Left hindlimb (tissue), 1 donor: ENCODE measurements at regions not wholly inside any gene's neighbourhood (a gene's known extent, or its start where the extent isn't known, plus 50 kb on each side); places are given as distances from the start of the nearest gene placed in this dataset.
"Not testable (repeated sequence)": the region's sequence is repeated elsewhere in the genome, so short reads cannot be mapped to it uniquely, and the experiment has no call there.

Experiments used
- DNase-seq: peaks from one replicate; pipeline ENCODE4 v3.0.0-alpha.2; 2018

DNA sequence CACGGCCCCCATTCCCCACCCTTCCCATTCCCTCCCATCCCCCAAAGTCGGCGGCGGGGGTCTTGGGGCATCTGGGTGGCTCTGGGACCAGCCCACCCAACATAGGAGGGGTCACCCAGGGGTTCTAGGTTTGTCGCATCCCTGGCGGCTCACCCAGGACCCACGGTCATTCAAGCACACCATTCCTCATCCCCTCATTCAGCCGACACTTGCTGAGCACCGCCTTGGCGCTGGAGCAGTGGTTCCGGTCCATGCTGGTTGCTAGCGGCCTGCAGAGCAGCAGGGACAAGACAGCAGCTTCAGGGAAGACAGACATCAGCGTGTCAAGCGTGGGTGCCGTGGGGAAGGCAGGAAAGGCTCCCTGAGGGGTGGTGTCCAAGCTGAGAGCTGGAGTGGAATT lies 50.5 kb upstream of the OTOS start:
- DNase-seq: peak; percentile 6

DNA sequence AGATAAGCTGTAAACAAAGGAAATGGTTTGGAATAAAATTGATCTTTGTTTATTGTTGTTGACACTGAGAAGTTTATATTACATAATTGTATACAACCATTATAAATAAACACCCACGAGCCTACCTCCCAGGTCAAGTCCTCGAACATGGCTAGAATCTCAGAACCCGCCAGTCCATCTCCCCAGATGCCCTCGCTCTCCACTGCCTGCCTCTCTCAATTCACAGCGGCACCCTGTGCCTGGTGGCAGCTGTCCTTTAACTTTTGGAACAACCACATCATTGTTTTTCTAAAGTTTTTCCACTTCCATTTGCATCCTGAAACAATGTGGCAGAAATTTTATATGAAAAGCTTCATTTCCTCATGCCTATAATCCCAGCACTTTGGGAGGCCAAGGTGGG lies 52.2 kb upstream of the OTOS start:
- no peak for DNase-seq

DNA sequence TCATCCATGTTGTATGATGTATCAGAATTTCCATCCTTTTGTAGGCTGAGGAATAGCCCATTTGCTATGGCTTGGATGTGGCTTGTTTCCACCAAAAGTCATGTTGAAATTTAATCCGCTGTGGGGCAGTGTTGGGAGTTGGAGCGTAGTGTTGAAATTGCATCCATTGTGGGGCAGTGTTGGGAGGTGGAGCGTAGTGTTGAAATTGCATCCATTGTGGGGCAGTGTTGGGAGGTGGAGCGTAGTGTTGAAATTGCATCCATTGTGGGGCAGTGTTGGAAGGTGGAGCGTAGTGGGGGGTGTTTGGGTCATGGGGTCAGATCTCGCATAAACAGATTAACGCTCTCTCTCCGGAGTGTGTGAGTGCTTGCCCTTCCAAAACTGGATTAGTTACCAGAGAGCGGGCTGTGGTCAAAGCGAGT lies 53.9 kb upstream of the OTOS start:
- not testable (repeated sequence) for DNase-seq

DNA sequence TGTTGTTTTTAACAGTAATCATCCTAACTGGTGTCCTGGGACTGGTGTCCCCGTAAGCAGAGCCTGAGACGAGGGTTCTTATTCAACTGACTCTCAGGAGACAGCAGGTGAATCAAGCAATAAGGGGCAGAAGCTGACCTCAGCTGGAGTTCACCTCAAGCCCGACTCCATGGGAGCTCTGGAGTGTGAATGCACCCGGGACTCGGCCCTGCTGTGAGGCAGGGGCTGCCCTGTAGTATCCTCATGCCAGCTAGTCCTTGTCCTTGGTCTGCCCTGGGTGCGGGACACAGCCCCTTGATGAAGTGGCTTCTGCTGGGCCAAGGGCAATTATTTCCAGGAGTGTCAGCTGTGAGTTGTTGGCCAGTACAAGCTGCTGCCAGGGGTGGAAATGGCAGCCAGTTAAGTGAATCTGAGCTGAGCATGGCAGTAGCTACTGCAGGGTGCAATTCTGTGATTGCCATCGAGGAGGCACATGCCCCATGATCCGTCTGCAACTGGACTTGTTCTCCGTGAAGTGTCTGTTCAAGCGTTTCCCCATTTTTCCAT lies 54.9 kb upstream of the OTOS start:
- peak; percentile 4 for DNase-seq

DNA sequence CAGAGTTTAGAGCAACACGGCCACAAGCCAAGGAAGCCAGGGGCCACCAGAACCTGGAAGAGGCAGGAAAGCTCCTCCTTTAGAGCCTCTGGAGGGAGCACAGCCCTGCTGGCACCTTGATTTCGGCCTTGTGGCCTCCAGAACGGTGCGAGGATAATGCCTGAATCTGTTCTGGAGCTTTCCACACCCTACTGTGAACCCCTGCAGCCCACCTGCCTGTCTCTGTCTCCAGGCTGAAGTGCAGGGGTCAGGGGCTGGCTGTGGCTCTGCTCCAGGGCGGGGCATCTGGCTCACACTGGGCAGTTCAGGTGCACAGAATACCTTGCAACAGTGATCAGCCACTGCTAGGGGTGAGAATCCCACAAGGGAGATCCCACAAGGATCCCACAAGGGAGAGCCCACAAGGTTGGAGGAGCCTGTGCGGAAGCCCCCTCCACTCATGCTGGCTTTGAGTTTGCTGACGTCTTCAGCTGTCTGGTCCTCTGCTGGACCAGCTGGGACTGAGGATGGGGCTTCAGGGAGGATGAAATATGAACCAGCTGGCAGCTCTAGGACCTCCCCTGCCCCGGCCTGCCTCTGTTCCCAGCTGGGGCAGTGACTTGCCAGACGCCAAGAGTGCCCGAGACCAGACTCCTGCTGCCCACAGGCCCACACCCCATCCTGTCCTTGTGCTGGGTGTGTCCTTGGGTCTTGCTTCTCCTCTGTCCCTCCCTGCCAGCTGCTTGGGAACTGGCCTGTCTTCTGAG lies 56.4 kb upstream of the OTOS start:
- peak; percentile 52 for DNase-seq

DNA sequence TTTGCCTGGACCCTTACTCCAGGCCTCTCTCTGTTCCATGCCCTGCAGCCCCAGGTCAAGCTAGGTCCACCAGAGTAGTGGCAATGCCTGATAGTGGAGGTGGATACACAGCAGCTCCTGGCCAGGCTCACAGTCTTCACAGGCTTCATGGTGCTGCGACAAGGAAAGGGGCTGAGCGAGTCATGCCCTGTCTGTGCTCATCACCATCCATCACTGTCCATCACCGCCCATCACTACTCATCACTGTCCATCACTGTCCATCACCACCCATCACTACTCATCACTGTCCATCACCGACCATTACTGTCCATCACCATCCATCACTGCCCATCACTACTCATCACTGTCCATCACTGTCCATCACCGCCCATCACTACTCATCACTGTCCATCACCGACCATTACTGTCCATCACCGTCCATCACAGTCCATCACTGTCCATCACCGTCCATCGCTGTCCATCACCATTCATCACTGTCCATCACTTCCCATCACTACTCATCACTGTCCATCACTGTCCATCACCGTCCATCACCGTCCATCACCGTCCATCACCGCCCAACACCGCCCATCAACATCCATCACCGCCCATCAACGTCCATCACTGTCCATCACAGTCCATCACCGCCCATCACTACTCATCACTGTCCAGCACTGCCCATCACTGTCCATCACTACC lies 57.1 kb upstream of the OTOS start:
- no peak for DNase-seq

DNA sequence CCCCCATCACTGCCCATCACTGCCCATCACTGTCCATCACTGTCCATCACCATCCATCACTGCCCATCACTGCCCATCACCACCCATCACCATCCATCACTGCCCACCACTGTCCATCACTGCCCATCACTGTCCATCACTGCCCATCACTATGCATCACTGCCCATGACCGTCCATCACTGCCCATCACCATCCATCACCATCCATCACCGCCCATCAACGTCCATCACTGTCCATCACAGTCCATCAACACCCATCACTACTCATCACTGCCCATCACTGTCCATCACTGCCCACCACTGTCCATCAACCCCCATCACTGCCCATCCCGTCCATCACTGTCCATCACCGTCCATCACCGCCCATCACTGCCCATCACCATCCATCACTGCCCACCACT lies 57.8 kb upstream of the OTOS start:
- DNase-seq: peak; percentile 5

DNA sequence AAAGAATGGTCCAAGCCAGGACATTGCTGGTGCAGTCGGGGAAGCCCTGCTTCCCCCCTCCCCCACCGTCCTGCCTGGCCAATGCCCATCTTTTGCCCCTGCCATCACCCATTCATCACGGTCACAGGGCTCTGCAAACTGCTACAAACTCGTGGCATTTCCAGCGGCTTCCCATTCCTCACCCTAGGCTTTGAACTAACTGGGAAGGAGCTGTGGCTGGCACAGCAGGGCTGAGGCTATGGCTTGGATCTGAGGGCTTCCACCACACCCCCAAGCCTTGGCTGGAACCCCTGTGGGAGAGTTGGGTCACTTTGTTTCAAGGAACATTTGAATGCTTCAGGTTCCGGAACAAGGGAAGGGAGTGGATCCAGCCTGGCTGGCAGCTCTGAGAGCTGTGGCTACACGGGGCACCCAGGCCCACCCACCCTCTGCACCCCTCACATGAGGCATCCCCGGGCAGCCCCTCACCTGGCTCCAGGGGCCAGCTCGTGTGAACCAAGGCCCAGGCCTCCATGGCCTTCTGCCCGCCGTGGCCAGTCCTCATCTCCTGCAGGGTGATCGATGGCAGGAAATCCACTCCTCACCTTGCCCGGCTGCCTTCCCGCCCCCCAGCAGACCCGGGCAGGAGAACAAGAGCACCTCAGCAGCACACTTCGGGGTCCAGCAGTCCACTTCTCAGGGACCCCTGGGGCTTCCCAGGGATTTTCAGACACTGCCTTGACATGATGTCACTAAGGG lies 58.8 kb upstream of the OTOS start:
- peak; percentile 13 for DNase-seq

DNA sequence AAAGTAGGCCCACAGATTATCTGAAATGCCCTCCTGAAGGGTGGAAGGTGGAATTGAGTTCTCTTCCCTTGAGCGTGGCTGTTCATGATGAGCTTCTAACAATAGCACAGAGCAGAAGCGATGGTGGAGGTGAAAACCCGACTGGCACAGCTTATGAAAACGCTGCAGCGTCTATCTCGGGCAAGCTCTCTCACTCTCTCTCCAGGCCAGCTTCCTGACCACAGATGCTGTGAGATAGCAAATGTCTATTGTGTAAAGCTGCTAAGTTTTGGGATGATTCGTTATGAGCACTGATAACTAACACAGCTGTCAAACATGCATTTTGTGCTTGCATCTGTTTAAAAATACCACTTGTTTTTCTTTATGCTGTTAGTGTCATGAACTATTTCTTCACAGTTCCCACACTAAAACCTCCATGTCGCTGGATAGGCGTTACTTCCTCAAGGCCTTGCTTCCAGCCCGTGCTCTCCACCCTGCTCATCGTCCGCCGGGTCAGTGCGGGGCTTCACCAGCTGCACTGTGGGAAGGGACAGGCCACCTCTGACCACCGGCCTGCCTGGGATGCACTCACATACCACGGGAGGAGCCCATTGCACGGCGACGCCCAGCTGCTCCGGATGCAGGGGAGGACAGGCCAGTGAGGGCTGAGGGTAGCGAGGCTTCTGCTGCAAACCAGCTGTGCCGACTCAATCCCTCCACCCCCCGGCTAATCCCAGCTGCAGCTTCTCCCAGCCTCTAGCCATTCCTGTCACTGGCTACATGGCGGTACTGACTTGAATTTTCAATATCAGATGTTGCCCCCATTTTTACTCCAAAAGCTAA lies 60.0 kb upstream of the OTOS start:
- peak; percentile 41 for DNase-seq

DNA sequence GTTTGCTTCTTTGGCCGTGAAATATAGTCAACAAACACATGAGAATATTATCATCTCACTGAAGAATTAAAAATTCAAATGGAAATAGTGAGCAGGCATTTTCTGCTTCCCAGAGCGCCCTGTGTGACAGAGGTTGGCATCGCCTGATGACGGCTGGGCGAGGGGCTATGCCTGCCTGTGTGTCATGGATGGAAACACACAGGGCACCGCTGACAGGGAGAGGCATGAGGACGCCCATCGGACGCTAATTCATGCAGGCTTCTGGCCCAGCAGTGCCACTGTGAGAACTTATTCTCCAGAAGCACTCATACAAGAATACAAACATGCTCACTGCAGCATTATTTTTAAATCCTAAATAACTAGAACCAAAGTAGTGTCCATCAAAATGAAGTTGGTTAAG lies 61.4 kb upstream of the OTOS start:
- DNase-seq: no peak

DNA sequence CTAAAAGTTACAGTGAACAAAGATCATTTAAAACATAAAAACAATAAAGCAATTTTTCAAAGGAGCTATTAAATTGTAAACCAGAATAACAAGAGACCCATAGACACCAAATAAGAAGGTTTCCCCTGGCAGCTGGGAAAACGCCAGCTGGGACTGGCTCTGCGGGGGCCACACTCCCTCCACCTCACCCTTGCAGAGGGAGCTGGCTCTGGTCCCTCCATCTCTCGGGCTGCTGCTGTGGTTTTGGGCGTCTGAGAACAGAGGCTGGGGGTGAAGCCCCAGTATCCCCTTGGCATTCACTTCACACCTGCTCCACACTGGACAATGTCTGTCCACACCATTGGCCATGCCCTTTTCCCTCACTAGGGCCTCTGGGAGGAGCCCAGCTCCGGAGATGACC lies 62.1 kb upstream of the OTOS start:
- peak; percentile 14 for DNase-seq

DNA sequence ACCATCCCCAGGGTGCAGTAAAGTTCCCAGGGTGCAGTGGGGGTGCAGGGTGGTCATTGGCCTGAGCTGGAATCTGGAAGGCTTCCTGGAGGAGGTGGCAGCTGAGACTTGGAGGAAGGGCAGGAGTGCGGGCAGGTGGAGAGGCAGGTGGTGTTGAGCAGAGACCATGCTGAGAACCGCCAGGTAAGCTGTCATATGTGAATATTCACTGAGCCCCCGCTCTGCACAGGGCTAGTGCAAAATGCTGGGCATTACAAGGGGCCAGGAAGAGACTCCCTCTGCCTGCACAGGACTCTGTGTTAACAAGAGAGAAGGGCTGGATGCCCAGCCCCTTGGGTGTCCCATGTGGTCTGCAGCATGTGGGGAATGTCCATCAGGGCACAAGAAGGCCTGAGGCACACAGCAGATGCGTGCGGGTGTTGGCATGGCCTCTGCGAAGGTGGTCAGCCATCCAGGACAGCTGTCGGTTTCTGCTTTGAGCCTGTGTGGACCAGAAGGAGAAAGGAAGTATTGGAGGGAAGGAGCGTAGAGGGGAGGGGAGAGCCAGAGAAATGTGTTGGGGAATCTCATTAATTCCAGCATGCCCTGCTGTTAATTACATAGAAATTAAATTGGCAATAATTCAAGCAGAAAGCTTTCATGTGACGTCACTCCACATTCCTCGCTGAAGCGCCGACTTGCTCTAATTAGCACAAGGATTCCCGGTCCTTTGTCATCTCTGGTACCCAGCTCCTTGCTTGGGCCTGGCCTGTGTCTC lies 62.8 kb upstream of the OTOS start:
- peak; percentile 19 for DNase-seq

DNA sequence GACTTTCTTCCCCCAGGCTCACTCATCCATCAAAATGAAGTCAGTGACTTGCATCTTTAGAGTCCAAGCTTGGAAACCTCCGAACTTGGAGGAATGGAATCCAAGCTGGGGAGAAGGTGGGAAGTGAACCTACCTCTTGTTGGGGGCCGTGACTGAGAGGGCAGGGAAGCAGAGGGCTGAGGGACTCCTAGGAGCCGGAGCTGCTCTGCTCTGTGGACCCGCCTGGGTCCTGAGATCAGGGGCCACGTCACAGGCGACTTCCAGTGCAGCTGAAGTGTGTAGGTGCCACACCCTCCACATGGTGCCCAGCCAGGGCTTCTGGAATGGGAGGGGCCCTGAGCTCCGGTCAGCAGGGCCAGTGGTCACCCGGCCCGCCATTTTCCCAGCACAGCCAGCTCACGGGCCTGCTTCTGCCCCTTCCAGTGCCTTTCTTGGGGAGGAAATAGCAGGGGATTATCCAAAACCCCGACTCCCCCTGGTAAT lies 63.4 kb upstream of the OTOS start:
- DNase-seq: peak; percentile 8

DNA sequence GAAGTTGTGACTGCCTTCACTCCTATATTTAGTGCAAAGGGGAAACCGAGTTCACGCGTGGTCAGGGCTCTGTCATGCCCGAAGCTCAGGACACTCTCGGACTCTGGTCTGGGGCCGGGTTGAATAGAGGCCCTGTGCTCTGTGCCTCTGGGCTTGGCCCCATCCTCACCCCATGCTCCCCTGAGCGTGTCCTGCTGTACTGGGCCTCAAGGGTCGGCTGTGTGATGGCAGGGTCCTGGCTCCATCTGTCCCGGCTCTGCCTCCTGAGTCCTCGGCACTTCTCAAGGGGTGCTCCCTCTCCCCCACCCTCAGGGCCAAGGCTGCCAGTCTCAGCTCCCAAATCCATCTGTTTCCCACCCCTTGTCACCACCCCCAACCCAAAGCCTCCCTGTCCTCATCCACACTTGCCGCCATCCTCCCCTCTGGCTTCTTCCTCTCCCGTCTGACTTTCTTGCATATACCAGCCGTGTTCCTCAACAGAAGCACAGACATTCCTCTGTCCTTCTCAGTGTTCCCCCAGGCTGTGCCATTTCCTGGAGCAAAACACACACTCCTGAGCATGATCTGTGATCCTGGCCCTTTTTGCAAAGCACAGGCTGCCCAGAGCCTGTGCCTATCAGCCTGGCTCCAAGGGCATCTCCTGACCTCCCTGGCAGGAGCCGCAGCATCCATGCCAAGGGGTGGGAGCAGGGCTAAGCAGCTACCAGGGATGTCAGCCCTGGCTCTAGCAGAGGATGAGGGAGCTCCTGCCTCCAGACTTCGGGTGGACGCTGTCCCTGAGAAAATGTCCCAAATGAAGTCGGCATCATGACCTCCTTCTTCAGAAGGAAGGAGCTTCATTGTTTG lies 64.2 kb upstream of the OTOS start:
- peak; percentile 21 for DNase-seq

DNA sequence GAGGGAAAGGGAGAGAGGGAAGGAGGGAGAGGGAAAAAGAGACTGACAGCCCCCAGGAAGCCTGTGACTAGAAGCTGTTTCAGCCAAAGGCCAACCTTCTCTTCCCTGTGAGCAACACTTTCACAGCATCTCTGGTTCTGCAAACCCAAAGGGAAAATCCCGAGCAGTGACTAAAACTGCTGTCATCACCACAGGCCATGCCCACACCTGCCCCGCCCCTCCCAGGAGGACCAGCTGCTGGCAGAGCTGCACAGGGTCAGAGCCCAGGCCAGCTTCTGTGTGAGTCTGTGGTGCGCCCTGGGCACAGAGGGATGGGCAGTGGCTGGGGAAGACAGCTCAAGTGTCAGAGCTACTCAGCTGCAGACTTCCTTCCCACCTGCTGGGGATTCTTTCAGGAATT lies 64.9 kb upstream of the OTOS start:
- peak; percentile 21 for DNase-seq

DNA sequence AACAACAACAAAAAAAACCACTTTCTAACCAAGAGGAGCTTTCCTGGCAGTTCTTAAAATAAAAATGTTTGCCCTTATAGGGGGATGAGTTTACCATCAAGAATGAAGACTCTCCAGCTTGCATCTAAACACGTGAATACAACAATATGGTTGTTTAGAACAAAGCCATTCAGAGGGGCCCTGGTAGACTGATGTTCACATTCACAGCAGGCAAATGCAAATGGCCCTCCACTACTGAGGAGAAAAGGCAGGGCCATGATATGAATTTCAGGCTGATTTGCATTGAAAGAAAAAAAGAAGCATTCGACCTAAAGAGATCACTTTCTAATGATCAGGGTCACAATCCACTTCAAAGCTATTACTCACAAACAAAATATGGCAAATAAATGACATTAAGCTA lies 65.3 kb upstream of the OTOS start:
- no peak for DNase-seq

DNA sequence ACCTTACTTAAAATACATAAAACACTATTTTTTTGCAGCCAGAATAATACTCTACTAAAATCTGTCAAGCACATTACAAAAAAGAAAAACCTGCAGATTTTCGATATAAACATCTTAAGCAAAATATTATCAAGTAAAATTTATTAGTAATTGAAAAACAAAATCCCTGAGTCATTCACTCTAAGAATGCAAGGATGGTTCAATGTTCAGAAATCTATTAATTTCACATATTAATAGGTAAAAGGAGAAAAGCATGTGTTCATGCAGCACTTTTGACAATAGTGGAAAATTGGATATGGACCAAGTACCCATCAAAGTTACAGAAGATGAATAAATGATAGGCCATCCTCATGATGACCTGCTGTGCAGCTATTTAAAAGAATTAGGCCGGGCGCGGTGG lies 66.2 kb upstream of the OTOS start:
- no peak for DNase-seq

DNA sequence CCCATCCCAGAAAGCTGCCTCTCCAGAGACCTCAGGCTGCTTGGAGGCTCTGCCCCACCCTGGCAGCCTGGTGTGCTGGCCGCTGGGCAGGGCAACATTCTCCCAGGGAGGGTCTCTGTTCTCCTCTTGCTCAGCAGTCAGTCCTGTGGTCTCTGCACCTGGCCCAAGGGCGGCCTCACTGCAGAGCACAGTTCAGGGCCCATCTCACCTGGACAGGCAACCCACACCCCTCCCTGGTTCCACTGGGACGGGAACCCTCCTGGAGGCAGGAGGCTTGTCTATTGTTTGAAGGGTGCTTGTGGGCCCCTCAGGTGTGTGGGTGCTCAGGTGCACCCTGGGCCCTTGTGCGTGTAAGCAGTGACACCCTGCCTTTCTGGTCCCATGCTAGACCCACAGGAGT lies 67.2 kb upstream of the OTOS start:
- peak; percentile 12 for DNase-seq

DNA sequence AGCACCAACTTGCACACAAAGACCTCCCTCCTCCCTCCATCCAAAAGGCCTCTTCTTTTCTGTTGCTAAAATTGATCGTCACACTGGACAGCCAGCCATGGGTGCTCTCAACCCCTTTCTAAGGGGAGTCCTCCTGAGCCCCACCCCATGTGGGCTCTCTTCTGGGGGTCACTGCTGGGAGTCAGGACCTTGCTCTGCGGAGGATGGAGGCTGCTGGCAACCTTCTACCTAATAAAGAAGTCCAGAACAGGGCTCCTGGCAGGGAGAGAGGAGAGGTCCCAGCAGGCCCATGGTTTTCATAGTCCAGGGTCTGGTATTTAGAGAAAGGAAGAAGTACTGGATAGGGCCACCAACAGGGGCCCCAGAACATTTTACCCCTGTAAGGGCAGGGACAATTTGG lies 67.6 kb upstream of the OTOS start:
- DNase-seq: no peak

DNA sequence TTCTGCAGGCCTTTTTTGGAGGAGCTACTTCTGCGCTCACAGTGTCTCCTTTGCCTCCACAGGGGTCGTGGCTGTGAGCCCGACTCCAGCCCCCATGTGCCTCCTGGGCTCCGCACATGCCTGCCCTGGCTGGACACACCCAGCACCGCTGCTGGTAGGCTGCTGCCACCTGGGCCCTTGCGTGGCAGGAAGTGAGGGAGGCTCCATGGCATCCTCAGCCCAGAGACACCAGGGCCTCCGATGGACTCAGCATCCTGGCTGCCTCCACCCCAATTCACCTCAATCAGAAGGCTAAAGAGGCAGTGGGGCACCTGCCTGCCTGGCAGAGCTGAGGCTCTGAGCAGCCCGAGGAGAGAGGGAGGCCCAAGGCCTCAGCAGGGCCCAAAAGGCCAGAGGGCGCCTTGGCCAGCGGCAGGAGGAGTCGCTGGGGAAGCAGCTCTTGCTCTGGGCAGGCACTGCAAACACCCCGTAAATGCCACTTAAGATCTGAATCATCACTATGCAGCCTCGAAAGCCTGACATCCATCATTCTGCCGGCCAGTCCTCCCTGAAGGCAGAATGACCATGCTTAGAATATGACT lies 68.3 kb upstream of the OTOS start:
- DNase-seq: peak; percentile 4
